ENCODE measurements at regions not wholly inside any gene's neighbourhood (a gene's known extent, or its start where the extent isn't known, plus 50 kb on each side); places are given as distances from the start of the nearest gene placed in this dataset.
"Not testable (repeated sequence)": the region's sequence is repeated elsewhere in the genome, so short reads cannot be mapped to it uniquely, and the experiment has no call there.

GRCh38 chr20:52011093-52011492, 180.5 kb downstream of the ZFP64 start:
- no peak for DNase-seq (ENCODE audit: low read depth in 4 of 4, low spot score in 3 of 4)

- DNase-seq (ENCODE audit: low read depth in 4 of 4, low spot score in 3 of 4): no peak
These were observed 181.0 kb downstream of the ZFP64 start for GRCh38 chr20:52010541-52010940.

GRCh38 chr20:52008874-52009273, 182.7 kb downstream of the ZFP64 start:
- DNase-seq (ENCODE audit: low read depth in 4 of 4, low spot score in 3 of 4): no peak

- DNase-seq (ENCODE audit: low read depth in 4 of 4, low spot score in 3 of 4): no peak
These were observed 186.9 kb downstream of the ZFP64 start for GRCh38 chr20:52004715-52005114.

- no peak for DNase-seq (ENCODE audit: low read depth in 4 of 4, low spot score in 3 of 4)
These were observed 187.6 kb downstream of the ZFP64 start for GRCh38 chr20:52004018-52004417.

GRCh38 chr20:52003415-52003814, 188.2 kb downstream of the ZFP64 start:
- DNase-seq (ENCODE audit: low read depth in 4 of 4, low spot score in 3 of 4): no peak

- no peak for DNase-seq (ENCODE audit: low read depth in 4 of 4, low spot score in 3 of 4)
These were observed 189.4 kb downstream of the ZFP64 start for GRCh38 chr20:52001999-52002666.

GRCh38 chr20:51997281-51997936, 194.2 kb downstream of the ZFP64 start:
- DNase-seq (ENCODE audit: low read depth in 4 of 4, low spot score in 3 of 4): not testable (repeated sequence)

GRCh38 chr20:51995551-51995951, 193.2 kb upstream of the SALL4 start:
- DNase-seq (ENCODE audit: low read depth in 4 of 4, low spot score in 3 of 4): no peak

- no peak for DNase-seq (ENCODE audit: low read depth in 4 of 4, low spot score in 3 of 4)
These were observed 192.6 kb upstream of the SALL4 start for GRCh38 chr20:51994751-51995417.

GRCh38 chr20:51987812-51988211, 185.5 kb upstream of the SALL4 start:
- no peak for DNase-seq (ENCODE audit: low read depth in 4 of 4, low spot score in 3 of 4)

GRCh38 chr20:51985013-51985415, 182.7 kb upstream of the SALL4 start:
- peak in 2 of 4 donors; percentile 41 to 42 for DNase-seq (ENCODE audit: low read depth in 4 of 4, low spot score in 3 of 4)

GRCh38 chr20:51980277-51980676, 178.0 kb upstream of the SALL4 start:
- no peak for DNase-seq (ENCODE audit: low read depth in 4 of 4, low spot score in 3 of 4)

GRCh38 chr20:51979226-51979625, 176.9 kb upstream of the SALL4 start:
- no peak for DNase-seq (ENCODE audit: low read depth in 4 of 4, low spot score in 3 of 4)

GRCh38 chr20:51978070-51978501, 175.8 kb upstream of the SALL4 start:
- no peak for DNase-seq (ENCODE audit: low read depth in 4 of 4, low spot score in 3 of 4)

- no peak for DNase-seq (ENCODE audit: low read depth in 4 of 4, low spot score in 3 of 4)
These were observed 169.7 kb upstream of the SALL4 start for GRCh38 chr20:51972056-51972455.

- DNase-seq (ENCODE audit: low read depth in 4 of 4, low spot score in 3 of 4): no peak
These were observed 168.5 kb upstream of the SALL4 start for GRCh38 chr20:51970858-51971257.

GRCh38 chr20:51969191-51969590, 166.9 kb upstream of the SALL4 start:
- no peak for DNase-seq (ENCODE audit: low read depth in 4 of 4, low spot score in 3 of 4)

- no peak for DNase-seq (ENCODE audit: low read depth in 4 of 4, low spot score in 3 of 4)
These were observed 165.8 kb upstream of the SALL4 start for GRCh38 chr20:51968151-51968550.

- peak in 2 of 4 donors; percentile 31 to 49 for DNase-seq (ENCODE audit: low read depth in 4 of 4, low spot score in 3 of 4)
These were observed 164.1 kb upstream of the SALL4 start for GRCh38 chr20:51966296-51966971.
